SK-N-SH (cell line): ENCODE measurements at regions not wholly inside any gene's neighbourhood (a gene's known extent, or its start where the extent isn't known, plus 50 kb on each side); places are given as distances from the start of the nearest gene placed in this dataset.

Source experiments
- CTCF ChIP-seq: fragments of 200-600 bp; sonication (generic); IDR thresholded peaks from 2 replicates; pipeline ENCODE4 v1.6.1; 2017; ENCODE audit warnings: antibody characterized with exemption, mild to moderate bottlenecking, moderate library complexity
- EP300 ChIP-seq, 2 experiments: IDR thresholded peaks; 2 replicates each; pipeline versions ENCODE4 v1.4.0 to v1.6.1; 2012; ENCODE audit warnings: borderline replicate concordance in 1 of 2, low read depth in 1 of 2, low read length in 1 of 2
- EZH2phosphoT487 ChIP-seq: fragments of 200-600 bp; sonication (generic); IDR thresholded peaks from 2 replicates; pipeline ENCODE4 v1.6.1; 2017; ENCODE audit warnings: low read depth, mixed run types, mild to moderate bottlenecking, antibody characterized with exemption, moderate library complexity, borderline replicate concordance
- FOXM1 ChIP-seq: IDR thresholded peaks from 2 replicates; pipeline ENCODE4 v1.4.0; 2012; ENCODE audit warnings: low read depth, mild to moderate bottlenecking
- GABPA ChIP-seq: IDR thresholded peaks from 2 replicates; pipeline ENCODE4 v1.4.0; 2012; ENCODE audit warnings: low read depth, mild to moderate bottlenecking
- JUND ChIP-seq: IDR thresholded peaks from 2 replicates; pipeline ENCODE4 v1.4.0; 2012
- MAX ChIP-seq: IDR thresholded peaks from 2 replicates; pipeline ENCODE4 v1.4.0; 2012; ENCODE audit warnings: low read depth
- NFIC ChIP-seq: IDR thresholded peaks from 2 replicates; pipeline ENCODE4 v1.4.0; 2012; ENCODE audit warnings: borderline replicate concordance
- RAD21 ChIP-seq: IDR thresholded peaks from 2 replicates; pipeline ENCODE4 v1.6.1; 2012; ENCODE audit warnings: mild to moderate bottlenecking, low read length
- TAF1 ChIP-seq: IDR thresholded peaks from 2 replicates; pipeline ENCODE4 v1.6.1; 2012; ENCODE audit warnings: low read depth, mild to moderate bottlenecking, low read length, moderate library complexity, borderline replicate concordance
- YY1 ChIP-seq: IDR thresholded peaks from 2 replicates; pipeline ENCODE4 v1.4.0; 2012; ENCODE audit warnings: low read depth, mild to moderate bottlenecking

- TF ChIP-seq JUND: no peak
- no peak for TF ChIP-seq MAX
- no peak for TF ChIP-seq EZH2phosphoT487
- TF ChIP-seq YY1: no peak
- TF ChIP-seq CTCF: no peak
- TF ChIP-seq NFIC: no peak
- TF ChIP-seq RAD21: no peak
- TF ChIP-seq GABPA: no peak
- TF ChIP-seq TAF1: no peak
- no peak for TF ChIP-seq FOXM1
- no peak for TF ChIP-seq EP300 (IDR thresholded peaks at IDR 0.05; ENCODE audit: borderline replicate concordance in 1 of 2, low read depth in 1 of 2, low read length in 1 of 2)
These were observed 681.0 kb upstream of the LRRTM4 start for GRCh38 chr2:78202986-78203670.
